Testis (tissue), 2 donors: ENCODE measurements at regions not wholly inside any gene's neighbourhood (a gene's known extent, or its start where the extent isn't known, plus 50 kb on each side); places are given as distances from the start of the nearest gene placed in this dataset.

Experiments used
- CTCF ChIP-seq, 3 experiments: fragments of 450-650 bp in 2 of 3; fragments of 200-600 bp in 1 of 3; sonication (generic) in 1 of 3; IDR thresholded peaks; one replicate each; pipeline ENCODE4 v1.5.1; 2016 to 2019; ENCODE audit warnings: antibody characterized with exemption in 3 of 3, mild to moderate bottlenecking in 2 of 3, moderate library complexity in 1 of 3
- POLR2A ChIP-seq: fragments of 450-650 bp; IDR thresholded peaks from one replicate; pipeline ENCODE4 v1.6.1; 2017; ENCODE audit warnings: antibody characterized with exemption, mild to moderate bottlenecking, moderate library complexity

- no peak for TF ChIP-seq POLR2A
- no peak for TF ChIP-seq CTCF (IDR thresholded peaks at IDR 0.05)
Observed at GRCh38 chr2:71880846-71881610, 266.6 kb downstream of the CYP26B1 start.
